GM21619 (cell line): ENCODE measurements at regions not wholly inside any gene's neighbourhood (a gene's known extent, or its start where the extent isn't known, plus 50 kb on each side); places are given as distances from the start of the nearest gene placed in this dataset.

Source experiments
- ATAC-seq: cut with Tn5 transposase; IDR thresholded peaks from one replicate; pipeline ENCODE4 v1.9.1; 2021; ENCODE audit not compliant: unreplicated experiment

GRCh38 chr13:23980160-23980551, 82.9 kb upstream of the C1QTNF9B start:
- ATAC-seq = peak; percentile 91

GRCh38 chr13:23983671-23984070, 86.4 kb upstream of the C1QTNF9B start:
- ATAC-seq = no peak

- ATAC-seq = no peak
Measured at GRCh38 chr13:23984546-23984945, 87.2 kb upstream of the C1QTNF9B start.

GRCh38 chr13:23985060-23985459, 87.8 kb upstream of the C1QTNF9B start:
- no peak for ATAC-seq

- no peak for ATAC-seq
Measured at GRCh38 chr13:23985839-23986238, 88.5 kb upstream of the C1QTNF9B start.

- no peak for ATAC-seq
Measured at GRCh38 chr13:23986619-23987018, 89.3 kb upstream of the C1QTNF9B start.

- no peak for ATAC-seq
Measured at GRCh38 chr13:23987331-23987894, 90.1 kb upstream of the C1QTNF9B start.

GRCh38 chr13:23988546-23989122, 91.3 kb upstream of the C1QTNF9B start:
- ATAC-seq = no peak

- no peak for ATAC-seq
Measured at GRCh38 chr13:23990455-23990854, 93.2 kb upstream of the C1QTNF9B start.

- ATAC-seq = no peak
Measured at GRCh38 chr13:23991119-23991518, 93.8 kb upstream of the C1QTNF9B start.

GRCh38 chr13:23992781-23993679, 95.7 kb upstream of the C1QTNF9B start:
- no peak for ATAC-seq

GRCh38 chr13:23993680-23993985, 96.3 kb upstream of the C1QTNF9B start:
- no peak for ATAC-seq

- no peak for ATAC-seq
Measured at GRCh38 chr13:23995283-23996073, 98.2 kb upstream of the C1QTNF9B start.

GRCh38 chr13:23996456-23996855, 99.2 kb upstream of the C1QTNF9B start:
- peak; percentile 62 for ATAC-seq

- ATAC-seq = no peak
Measured at GRCh38 chr13:23999424-23999823, 102.1 kb upstream of the C1QTNF9B start.

GRCh38 chr13:24002206-24002815, 105.0 kb upstream of the C1QTNF9B start:
- ATAC-seq = no peak

- ATAC-seq = no peak
Measured at GRCh38 chr13:24004142-24004899, 107.0 kb upstream of the C1QTNF9B start.

- ATAC-seq = no peak
Measured at GRCh38 chr13:24004971-24005370, 107.7 kb upstream of the C1QTNF9B start.

- ATAC-seq = peak; percentile 90
Measured at GRCh38 chr13:24005755-24006281, 108.5 kb upstream of the C1QTNF9B start.
